ENCODE measurements at regions not wholly inside any gene's neighbourhood (a gene's known extent, or its start where the extent isn't known, plus 50 kb on each side); places are given as distances from the start of the nearest gene placed in this dataset.

DNA sequence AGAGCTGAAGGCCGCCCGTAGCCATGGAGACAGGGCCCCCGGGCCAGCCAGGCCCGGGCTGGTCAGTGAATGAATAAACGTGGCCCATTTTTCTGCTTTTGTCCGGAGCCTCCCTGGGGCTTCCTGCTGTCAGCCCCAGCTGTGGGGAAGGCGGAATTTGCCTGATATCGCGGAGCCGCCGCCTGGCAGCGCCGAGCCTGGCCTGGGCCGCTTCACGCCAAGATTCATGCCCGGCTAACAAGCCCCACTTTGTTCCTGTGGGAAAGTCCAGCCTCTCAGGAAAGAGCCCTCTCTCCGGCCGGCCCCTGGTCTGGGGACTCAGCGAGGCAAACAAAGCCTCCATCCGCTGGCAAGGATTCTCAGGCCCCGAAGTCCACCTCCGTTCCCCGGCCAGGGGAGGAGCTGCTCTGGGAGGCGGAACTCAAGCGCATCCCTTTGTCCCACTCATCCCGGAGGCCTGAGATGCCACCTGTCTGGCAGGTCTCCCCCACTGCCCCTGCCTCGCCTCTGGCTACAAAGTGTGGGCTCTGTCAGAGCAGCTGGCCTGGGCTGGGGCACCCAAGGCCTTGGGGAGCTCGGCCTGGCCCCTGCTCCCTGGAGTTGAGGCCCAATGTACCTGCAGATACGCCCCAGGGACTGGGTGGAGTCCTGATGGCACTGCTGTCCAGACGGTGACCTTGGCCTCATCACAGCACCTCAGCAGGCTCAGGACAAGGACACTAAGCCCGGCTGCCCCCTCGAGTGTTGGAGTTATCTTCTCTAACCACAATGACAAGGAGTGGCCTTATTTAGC, 51.6 kb upstream of the SLC6A11 start:
- Histone ChIP-seq H3K9ac (ENCODE audit: low read depth, low read length) (no peak overlapping the region), H3K4me2 (ENCODE audit: insufficient read depth, low read length) (no peak overlapping the region), H3K79me2 (ENCODE audit: insufficient read depth, low read length) (no peaks in the 10 kb centered on the region), H3K27me3 (ENCODE audit: insufficient read depth, low read length, poor library complexity) (no peaks in the 10 kb centered on the region), H3K9me3 (ENCODE audit: insufficient read depth, low read length, severe bottlenecking) (no peaks in the 10 kb centered on the region), H4K20me1 (ENCODE audit: insufficient read depth, low read length) (0 out of 2 replicates have a peak, but pooled peaks cover 3% of the 10 kb centered on the region), H3K4me3 (ENCODE audit: low read depth in 1 of 2, low read length in 2 of 2) (no peak overlapping the region), H3K27ac (ENCODE audit: low read length) (no peak overlapping the region), H2AFZ (ENCODE audit: low read depth, low read length) (no peak overlapping the region), H3K36me3 (ENCODE audit: insufficient read depth, low read length) (no peaks in the 10 kb centered on the region), H3K4me1 (ENCODE audit: insufficient read depth, low read length) (no peaks in the 10 kb centered on the region)
- TF ChIP-seq EZH2 (IDR thresholded peaks at IDR 0.05; ENCODE audit: borderline replicate concordance, low read depth, low read length, severe bottlenecking), result no peak
- TF ChIP-seq, protein P1, sequence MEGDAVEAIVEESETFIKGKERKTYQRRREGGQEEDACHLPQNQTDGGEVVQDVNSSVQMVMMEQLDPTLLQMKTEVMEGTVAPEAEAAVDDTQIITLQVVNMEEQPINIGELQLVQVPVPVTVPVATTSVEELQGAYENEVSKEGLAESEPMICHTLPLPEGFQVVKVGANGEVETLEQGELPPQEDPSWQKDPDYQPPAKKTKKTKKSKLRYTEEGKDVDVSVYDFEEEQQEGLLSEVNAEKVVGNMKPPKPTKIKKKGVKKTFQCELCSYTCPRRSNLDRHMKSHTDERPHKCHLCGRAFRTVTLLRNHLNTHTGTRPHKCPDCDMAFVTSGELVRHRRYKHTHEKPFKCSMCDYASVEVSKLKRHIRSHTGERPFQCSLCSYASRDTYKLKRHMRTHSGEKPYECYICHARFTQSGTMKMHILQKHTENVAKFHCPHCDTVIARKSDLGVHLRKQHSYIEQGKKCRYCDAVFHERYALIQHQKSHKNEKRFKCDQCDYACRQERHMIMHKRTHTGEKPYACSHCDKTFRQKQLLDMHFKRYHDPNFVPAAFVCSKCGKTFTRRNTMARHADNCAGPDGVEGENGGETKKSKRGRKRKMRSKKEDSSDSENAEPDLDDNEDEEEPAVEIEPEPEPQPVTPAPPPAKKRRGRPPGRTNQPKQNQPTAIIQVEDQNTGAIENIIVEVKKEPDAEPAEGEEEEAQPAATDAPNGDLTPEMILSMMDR (IDR thresholded peaks at IDR 0.05; ENCODE audit: borderline replicate concordance, extremely low read depth, low read length, poor library complexity, severe bottlenecking), result no peak
- ATAC-seq (ENCODE audit: insufficient read depth, low read depth) (no peak), DNase-seq (no peak)

DNA sequence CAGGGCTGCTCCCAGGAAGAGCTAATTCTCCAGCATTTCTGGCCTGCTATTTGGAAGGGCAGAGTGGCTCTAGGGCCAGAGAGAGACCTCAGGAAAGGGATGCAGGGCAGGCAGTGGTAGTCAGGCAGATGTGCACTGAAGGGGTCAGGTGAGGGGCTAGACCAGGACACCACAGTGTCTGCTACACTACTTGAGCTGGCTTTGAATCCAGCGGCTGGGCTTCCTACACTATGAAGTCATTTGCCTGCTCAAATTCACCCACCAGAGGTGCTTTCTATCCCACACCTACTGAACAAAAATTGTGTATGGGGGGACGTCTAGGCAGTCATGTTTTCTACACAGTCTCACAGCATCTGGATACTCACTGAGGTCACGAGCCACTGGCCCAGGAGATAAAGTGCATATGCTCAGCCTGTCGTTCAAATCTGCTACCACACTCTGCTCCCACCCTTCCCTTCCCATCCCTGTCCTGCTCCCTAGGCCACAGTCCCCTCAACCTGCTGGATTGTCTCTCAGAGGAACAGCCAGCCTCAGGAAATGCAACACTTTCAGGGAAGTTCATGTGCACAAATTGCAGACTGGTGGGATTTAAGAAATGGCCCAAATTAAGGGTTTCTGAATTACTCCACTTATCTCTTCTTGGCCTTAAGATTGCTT, 49.9 kb upstream of the SLC6A11 start:
- DNase-seq (no peak), ATAC-seq (ENCODE audit: insufficient read depth, low read depth) (no peak)
- Histone ChIP-seq H3K4me3 (ENCODE audit: low read depth in 1 of 2, low read length in 2 of 2) (no peak overlapping the region), H3K36me3 (ENCODE audit: insufficient read depth, low read length) (no peaks in the 10 kb centered on the region), H3K9me3 (ENCODE audit: insufficient read depth, low read length, severe bottlenecking) (no peaks in the 10 kb centered on the region), H3K79me2 (ENCODE audit: insufficient read depth, low read length) (no peaks in the 10 kb centered on the region), H3K27ac (ENCODE audit: low read length) (no peak overlapping the region), H4K20me1 (ENCODE audit: insufficient read depth, low read length) (0 out of 2 replicates have a peak, but pooled peaks cover 3% of the 10 kb centered on the region), H3K9ac (ENCODE audit: low read depth, low read length) (no peak overlapping the region), H2AFZ (ENCODE audit: low read depth, low read length) (no peak overlapping the region), H3K27me3 (ENCODE audit: insufficient read depth, low read length, poor library complexity) (no peaks in the 10 kb centered on the region), H3K4me1 (ENCODE audit: insufficient read depth, low read length) (no peaks in the 10 kb centered on the region), H3K4me2 (ENCODE audit: insufficient read depth, low read length) (no peak overlapping the region)
- no peak for TF ChIP-seq EZH2 (IDR thresholded peaks at IDR 0.05; ENCODE audit: borderline replicate concordance, low read depth, low read length, severe bottlenecking)
- TF ChIP-seq, protein P1 (IDR thresholded peaks at IDR 0.05; ENCODE audit: borderline replicate concordance, extremely low read depth, low read length, poor library complexity, severe bottlenecking), result no peak
